Motor neuron (in vitro differentiated cells): ENCODE measurements at regions not wholly inside any gene's neighbourhood (a gene's known extent, or its start where the extent isn't known, plus 50 kb on each side); places are given as distances from the start of the nearest gene placed in this dataset.

Source experiments
- ATAC-seq, 8 experiments: fragments of 200-7000 bp; cut with Tn5 transposase; replicated peaks in 6 of 8; 2 replicates each; pipeline ENCODE4 v1.8.0; 2021; ENCODE audit warnings: mild to moderate bottlenecking in 8 of 8, moderate library complexity in 8 of 8
- H3K27ac ChIP-seq, 2 donors: fragments of 250-450 bp; sonication (Bioruptor Pico); 2 replicates each; pipeline ENCODE4 v1.9.0; 2021; ENCODE audit warnings: antibody characterized with exemption in 2 of 2, mild to moderate bottlenecking in 2 of 2, moderate library complexity in 1 of 2
- H3K4me1 ChIP-seq, 2 donors: fragments of 250-450 bp; sonication (Bioruptor Pico); replicated peaks in 1 of 2; 2 replicates each; pipeline ENCODE4 v1.6.1; 2021; ENCODE audit warnings: antibody characterized with exemption in 2 of 2, mild to moderate bottlenecking in 2 of 2, moderate library complexity in 1 of 2
- H3K4me3 ChIP-seq, 5 donors: fragments of 250-450 bp; sonication (Bioruptor Pico); 2 replicates each; pipeline ENCODE4 v1.9.0; 2021; ENCODE audit warnings: antibody characterized with exemption in 5 of 5, mild to moderate bottlenecking in 5 of 5, moderate library complexity in 4 of 5
- WGBS, 10 experiments: fragments of 450-650 bp; shearing (Covaris generic); methylation state at CpG; one replicate each; pipeline ENCODE4 v1.0.0; 2022; 5-methylcytosine and 5-hydroxymethylcytosine counted together
- in situ Hi-C, 9 experiments: fragments of 400-800 bp; cut with MboI; loops; one replicate each; pipeline ENCODE4 v1.15.0; 2021; ENCODE audit warnings: low sequenced_read_pairs in 9 of 9, low pct_unique_long_range_greater_than_20kb in 2 of 9; ENCODE audit not compliant: unreplicated experiment in 9 of 9

DNA sequence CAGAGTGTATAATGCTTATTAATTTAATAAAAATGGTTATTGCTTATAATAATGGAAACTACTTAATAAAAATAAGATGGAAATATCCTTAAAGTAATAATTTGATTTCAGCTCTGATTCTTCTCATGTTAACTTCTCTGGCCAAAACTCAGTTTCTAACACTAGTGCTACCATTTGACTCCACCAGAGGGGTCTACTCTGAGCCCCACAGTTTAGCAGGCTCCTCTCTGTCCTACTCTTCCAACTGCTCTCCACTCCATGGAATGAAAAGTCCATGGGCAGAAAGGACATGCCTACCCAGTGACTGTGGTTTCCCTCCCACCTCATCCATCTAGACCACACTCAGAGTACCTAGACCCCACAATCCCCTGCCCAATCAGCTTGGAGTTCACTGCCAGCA is 489.1 kb upstream of the CAMK1G start:
- Histone ChIP-seq H3K27ac (no peak overlapping the region), H3K4me3 (no peak overlapping the region), H3K4me1 (peaks cover 3 to 4% of the 10 kb centered on the region in 2 donors)
- ATAC-seq, result no peak
- in situ Hi-C loops, result no loop called here

DNA sequence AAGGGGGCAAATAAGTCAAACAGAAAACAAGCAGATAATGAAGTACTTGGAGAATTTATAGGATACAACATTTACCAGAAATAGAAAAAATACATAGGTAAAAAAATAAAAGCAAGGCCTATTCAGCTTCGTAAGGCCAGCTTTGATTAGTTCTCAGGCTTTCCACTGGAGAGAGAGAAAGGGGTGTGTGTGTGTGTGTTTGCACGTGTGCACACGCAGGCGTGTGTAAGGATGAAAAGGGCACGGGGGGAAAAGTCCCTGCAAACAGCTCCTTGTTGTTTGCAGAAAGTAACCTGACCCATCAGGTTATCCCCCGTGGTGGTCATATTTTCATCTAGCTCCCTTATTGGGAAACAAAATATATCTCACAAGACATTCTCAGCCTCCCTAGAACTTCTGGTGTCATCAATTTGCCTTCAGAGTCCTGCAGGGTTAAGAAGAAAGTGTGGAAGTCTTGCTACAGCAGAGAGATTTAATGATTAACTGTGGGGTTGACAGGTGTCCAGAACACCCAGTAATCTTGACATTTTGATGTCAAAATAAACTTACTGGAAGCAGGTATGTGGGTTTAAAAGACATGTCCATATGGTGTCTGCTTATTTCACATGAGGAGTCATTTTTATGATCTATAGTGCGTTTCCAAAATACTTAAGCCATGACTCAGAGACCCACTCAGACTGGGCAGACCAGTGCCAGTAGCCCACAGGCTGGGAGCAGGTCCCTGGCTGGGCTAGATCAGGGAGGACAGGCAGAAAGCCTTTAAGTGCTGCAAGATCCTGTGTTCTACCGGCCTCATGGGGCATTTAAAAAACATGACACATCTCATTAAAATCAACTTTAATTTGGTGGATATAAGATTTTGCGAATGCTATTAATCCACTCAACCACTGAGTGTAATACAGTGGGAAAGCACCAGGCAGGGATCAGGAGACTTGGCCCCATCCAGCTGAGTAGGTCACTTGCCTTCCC is 487.6 kb upstream of the CAMK1G start:
- Histone ChIP-seq H3K27ac (no peak overlapping the region), H3K4me1 (peaks cover 3 to 4% of the 10 kb centered on the region in 2 donors), H3K4me3 (no peak overlapping the region)
- WGBS, 10 experiments, result 22 to 92% (median 76%) methylated on average over 3 to 9 of the region's 9 CpGs
- in situ Hi-C loops, result no loop called here
- ATAC-seq, result peak in 1 of 8 experiments; percentile 30

DNA sequence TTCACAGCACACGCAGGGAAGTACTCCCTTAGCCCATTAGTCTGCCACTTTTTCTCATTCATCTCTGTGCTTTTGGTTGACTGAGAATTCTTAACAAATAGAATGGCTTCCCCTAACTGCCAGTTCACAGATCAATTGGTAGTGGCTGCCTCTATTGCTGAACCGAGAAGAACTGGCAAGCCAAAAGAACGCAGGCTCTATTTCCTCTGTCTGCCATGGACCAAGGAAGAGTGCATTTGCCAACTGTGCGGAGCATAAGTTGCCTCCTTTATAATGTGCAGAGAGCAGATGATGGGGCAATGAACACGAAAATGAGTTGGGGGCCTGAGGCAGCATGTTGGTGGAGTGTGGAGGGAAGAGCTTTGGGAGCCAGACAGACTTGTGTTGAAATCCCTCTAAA is 483.1 kb upstream of the CAMK1G start:
- no peak for ATAC-seq
- Histone ChIP-seq H3K4me3 (no peak overlapping the region), H3K27ac (no peak overlapping the region), H3K4me1 (peaks cover 9 to 32% of the 10 kb centered on the region in 2 donors)
- in situ Hi-C loops, result no loop called here
- WGBS, 10 experiments, result 60 to 96% (median 83%) methylated on average over 1 to 5 of the region's 5 CpGs; no CpG with 5 or more reads in 2 of the 10 experiments

DNA sequence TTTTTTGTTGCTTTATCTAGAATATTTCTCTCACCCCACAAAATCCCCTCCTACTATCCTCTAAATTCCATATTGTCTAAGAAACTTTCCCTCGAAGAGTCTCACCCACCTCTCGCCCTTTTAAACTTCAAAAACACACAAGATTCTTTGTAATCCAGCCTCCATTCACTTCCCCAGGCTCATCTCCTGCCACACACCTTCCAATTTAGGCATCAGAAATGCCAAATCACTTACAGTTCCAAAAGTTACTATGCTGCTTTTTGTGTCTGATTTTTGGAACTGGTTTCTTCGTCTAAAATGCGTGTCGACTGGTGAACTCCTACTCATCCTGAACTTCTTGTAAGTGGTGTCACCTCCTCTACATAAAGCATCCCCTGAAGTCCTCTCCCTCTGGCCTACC is 482.4 kb upstream of the CAMK1G start:
- Histone ChIP-seq H3K4me3 (no peak overlapping the region), H3K27ac (no peak overlapping the region), H3K4me1 (peaks cover 15 to 39% of the 10 kb centered on the region in 2 donors)
- ATAC-seq, result no peak
- 13 to 96% (median 89%) methylated on average over 1 to 5 of the region's 5 CpGs; no CpG with 5 or more reads in 2 of the 10 experiments for WGBS, 10 experiments
- in situ Hi-C loops, result no loop called here

DNA sequence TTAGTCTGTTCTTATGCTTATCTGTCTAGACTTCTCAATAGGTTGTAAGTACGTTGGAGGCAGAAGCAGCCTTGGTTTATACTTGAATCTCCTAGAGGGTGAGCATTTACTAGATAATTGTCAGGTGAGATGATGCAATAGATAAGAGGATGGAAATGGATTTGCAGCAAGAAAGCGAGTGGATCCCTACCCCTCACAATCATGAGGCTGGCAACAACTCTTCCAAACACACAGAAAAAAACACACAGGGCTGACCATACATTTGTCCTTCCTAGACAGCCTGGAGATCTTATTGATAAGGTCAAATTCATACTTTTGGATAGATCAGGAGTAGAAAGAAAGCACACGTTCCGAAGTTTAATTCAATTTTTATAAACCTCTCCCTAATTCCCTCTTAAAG is 481.4 kb upstream of the CAMK1G start:
- ATAC-seq, result peak in 1 of 8 experiments; percentile 22
- Histone ChIP-seq H3K4me3 (no peak overlapping the region), H3K4me1 (peaks cover 21 to 48% of the 10 kb centered on the region in 2 donors), H3K27ac (no peak overlapping the region)
- in situ Hi-C loops, result no loop called here
- 13 to 97% (median 82%) methylated on average over 3 to 4 of the region's 4 CpGs; no CpG with 5 or more reads in 2 of the 10 experiments for WGBS, 10 experiments

DNA sequence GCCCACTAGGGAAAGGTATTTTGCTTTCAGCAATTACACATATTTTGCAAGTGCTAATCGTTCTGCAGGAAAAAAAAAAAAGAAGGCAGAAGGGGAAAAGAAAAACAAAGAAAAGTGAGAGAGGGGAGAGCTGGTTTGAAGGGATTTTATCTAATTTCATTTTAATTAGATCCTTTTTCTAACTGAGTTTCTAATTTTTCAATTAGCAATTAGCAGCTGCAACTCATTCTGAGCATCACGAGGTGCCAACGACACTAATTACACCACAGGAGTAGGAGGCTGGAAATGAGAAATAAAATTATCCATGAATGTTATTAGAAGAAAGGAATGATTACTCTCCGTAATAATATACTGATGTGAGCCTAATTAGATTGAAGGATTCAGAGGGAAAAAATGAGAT is 481.0 kb upstream of the CAMK1G start:
- no peak overlapping the region for H3K27ac ChIP-seq
- WGBS, 10 experiments, result 0 to 89% (median 65%) methylated on average over 3 to 4 of the region's 4 CpGs
- no peak for ATAC-seq
- in situ Hi-C loops, result no loop called here
- no peak overlapping the region for H3K4me3 ChIP-seq
- H3K4me1 ChIP-seq, result peaks cover 21 to 46% of the 10 kb centered on the region in 2 donors

DNA sequence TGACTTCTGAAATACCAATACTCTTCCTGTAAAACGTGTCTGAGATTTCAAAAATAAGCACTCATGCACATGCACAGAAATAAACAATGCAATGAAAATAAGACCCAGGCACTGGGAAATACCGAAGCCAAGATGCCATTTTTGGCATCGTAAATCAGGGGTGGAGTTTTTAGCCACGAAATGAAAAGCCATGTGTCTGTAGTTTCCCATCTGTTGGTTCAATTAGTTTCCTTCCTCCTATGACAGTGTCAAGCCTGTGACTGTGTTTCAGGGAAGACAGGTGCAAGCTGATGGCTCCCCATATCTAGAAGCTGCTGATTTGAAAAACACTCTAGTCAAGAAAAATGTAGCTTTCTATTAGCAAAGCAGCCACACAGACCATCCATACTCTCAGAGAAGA is 480.4 kb upstream of the CAMK1G start:
- ATAC-seq, result peak in 1 of 8 experiments; percentile 5
- no peak overlapping the region for H3K27ac ChIP-seq
- peaks cover 21 to 44% of the 10 kb centered on the region in 2 donors for H3K4me1 ChIP-seq
- 0 to 64% (median 46%) methylated on average over 1 to 4 of the region's 4 CpGs; no CpG with 5 or more reads in 2 of the 10 experiments for WGBS, 10 experiments
- in situ Hi-C loops, result no loop called here
- H3K4me3 ChIP-seq, result no peak overlapping the region

DNA sequence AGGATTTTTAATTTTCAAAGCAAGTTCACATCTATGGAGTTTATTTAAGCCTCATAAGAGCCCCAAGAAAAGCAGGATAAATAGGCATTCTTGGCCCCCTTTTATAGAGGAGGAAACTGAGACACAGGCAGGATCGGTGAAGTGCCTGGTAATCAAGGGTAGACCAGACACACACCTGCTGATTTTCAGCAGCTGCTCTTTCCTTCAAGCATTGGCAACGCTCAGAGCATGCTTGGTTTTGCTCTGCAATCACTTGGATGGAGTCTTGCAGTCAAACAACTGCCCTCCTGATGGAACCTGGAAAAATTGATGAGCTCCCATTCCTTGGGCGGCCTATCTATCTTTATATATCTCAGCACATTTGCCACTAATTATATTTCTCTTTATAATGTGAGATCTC is 478.9 kb upstream of the CAMK1G start:
- no peak for ATAC-seq
- no peak overlapping the region for H3K4me3 ChIP-seq

DNA sequence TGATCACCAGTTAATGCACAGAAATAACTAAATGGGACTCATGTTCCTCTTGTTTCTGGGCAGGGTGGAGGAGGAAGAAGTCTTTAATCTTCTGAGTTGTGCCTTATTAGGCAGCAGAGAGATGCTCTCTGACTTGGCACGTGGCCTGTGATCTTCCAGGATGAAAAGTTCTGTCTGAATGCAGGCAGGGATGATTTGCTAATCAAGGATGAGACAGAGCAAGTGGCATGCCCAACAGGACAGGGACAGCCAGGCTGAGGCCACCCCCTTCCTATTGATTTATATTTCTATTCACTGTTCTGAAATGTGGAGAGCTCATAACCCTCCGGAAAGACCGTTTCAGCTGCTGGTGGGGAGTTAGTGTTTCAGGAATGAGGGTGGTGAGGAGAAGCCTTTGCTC is 477.8 kb upstream of the CAMK1G start:
- no peak overlapping the region for H3K4me3 ChIP-seq
- in situ Hi-C loops, result no loop called here
- 14 to 82% (median 58%) methylated on average over 2 of the region's 3 CpGs; no CpG with 5 or more reads in 6 of the 10 experiments for WGBS, 10 experiments
- ATAC-seq, result peak; percentile 42 to 82 (median 72)
- peaks cover 21 to 44% of the 10 kb centered on the region in 2 donors for H3K4me1 ChIP-seq
- H3K27ac ChIP-seq, result no peak overlapping the region

More for the DNA sequence above, 478.9 kb upstream of the CAMK1G start:
- WGBS, 10 experiments, result 67 to 100% (median 78%) methylated on average over 1 to 3 of the region's 3 CpGs; no CpG with 5 or more reads in 3 of the 10 experiments
- in situ Hi-C loops, result no loop called here
- peaks cover 21 to 44% of the 10 kb centered on the region in 2 donors for H3K4me1 ChIP-seq
- no peak overlapping the region for H3K27ac ChIP-seq

DNA sequence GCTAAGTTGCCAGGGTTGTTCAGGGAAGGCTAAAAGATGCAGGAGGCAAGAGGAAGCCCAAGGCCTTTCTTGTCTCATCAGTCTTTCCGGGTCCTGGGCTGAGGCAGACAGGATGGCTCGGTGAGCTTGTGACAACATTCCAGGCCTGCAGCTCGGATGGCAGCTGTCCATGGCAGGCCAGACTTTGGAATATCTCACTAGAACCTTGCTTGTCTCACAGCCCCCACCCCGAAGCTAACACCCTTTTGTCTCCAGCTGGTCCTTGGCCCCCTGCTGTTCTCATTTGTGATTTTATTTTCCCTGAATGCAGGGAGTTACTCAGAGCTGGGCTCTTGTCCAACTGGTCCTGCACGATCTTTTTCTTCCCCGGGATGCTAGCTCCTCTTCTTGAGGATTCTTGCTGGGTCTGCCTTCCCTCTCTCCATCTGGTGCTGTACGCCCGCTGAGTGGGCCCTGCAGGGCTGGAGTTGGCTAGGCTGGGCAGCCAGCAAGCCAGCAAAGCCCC is 477.2 kb upstream of the CAMK1G start:
- Histone ChIP-seq H3K4me3 (no peak overlapping the region), H3K27ac (no peak overlapping the region), H3K4me1 (peaks cover 21 to 44% of the 10 kb centered on the region in 2 donors)
- in situ Hi-C loops, result no loop called here
- ATAC-seq, result peak in 7 of 8 experiments; percentile 54 to 76 (median 68)
- WGBS, 10 experiments, result 0 to 50% (median 40%) methylated on average over 2 to 8 of the region's 8 CpGs; no CpG with 5 or more reads in 5 of the 10 experiments

DNA sequence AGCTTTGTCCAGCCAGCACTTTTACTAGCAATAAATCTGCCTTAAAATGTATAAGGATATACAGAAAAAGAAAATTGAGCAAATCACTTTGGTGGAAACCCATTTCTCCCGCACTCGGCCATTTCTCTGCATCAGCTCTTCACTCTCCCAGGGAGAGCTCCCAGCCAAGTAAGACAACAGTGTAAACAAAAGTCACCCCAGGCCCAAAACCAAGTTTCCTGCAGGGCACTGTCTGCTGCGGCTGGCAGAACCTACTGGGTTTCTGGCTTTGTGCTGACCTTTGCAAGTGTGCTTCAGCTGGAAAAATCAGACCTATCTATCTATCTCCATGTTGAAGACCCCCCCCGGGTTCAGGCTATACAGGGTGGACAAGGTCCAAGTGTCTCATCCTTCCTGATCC is 476.7 kb upstream of the CAMK1G start:
- in situ Hi-C loops, result no loop called here

DNA sequence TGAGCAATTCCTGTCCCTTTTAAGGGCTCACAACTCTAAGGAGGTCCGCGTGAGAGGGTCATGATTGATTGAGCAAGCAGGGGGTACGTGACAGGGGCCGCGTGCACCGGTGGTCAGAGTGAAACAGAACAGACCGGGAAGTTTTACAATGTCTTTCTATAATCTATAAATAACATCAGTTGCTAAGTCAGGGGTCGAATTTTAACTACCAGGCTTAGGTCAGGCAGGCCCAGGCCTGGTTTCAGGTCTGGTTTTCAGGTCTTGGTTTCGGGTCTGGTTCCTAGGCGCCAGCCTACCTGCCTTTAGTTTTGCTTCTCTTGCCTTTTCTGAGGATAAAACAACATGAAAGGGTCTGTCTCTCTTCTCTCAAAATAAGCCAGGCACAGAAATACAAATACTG is 476.0 kb upstream of the CAMK1G start:
- peaks cover 18 to 38% of the 10 kb centered on the region in 2 donors for H3K4me1 ChIP-seq
- no peak for ATAC-seq
- in situ Hi-C loops, result no loop called here
- H3K4me3 ChIP-seq, result no peak overlapping the region
- H3K27ac ChIP-seq, result no peak overlapping the region
- 70 to 91% (median 87%) methylated on average over 2 to 10 of the region's 10 CpGs; no CpG with 5 or more reads in 4 of the 10 experiments for WGBS, 10 experiments

More for the DNA sequence above, 476.7 kb upstream of the CAMK1G start:
- whole genome bisulfite sequencing, 10 experiments, result 0 to 100% (median 86%) methylated on average over 1 to 4 of the region's 4 CpGs; no CpG with 5 or more reads in 2 of the 10 experiments
- H3K27ac ChIP-seq, result no peak overlapping the region
- ATAC-seq, result no peak
- H3K4me3 ChIP-seq, result no peak overlapping the region
- H3K4me1 ChIP-seq, result peaks cover 21 to 43% of the 10 kb centered on the region in 2 donors

DNA sequence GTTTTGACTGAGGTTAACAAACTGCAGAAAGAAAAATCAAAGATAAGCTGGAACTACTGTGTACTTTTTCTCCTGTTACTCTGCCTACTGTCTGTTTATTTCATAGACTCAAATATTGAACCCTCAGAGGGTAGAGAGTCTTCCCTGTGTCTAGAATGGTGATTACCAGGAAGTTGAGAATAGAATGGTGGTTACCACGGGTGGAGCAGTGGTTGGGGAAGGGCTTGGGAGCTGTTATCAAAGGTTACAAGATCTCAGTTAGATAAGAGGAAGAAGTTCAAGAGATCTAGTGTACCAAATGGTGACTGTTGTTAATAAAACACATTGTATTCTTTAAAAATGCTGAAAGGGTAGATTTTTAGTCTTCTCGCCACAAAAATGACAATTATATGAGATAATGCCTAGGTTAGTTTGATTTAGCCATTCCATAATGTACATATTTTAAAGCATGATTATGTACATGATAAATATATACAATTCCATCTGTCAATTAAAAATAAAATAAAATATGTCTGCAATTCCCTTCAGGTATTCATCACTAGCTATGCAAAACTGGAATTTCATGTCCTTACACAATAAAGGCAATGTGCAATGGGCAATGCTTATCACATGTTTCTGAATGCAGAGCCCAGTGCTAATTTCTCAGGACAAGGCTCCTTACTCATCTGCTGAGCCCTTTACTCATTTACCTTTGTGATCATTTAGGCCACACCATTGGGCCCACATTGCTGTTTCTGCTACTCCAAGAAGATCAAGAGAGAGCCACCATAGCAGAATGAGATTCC is 474.3 kb upstream of the CAMK1G start:
- 29 to 100% (median 79%) methylated on average over 1 to 2 of the region's 2 CpGs for WGBS, 10 experiments
- no peak overlapping the region for H3K27ac ChIP-seq
- H3K4me1 ChIP-seq, result peaks cover 13 to 40% of the 10 kb centered on the region in 2 donors
- no peak for ATAC-seq
- in situ Hi-C loops, result no loop called here
- H3K4me3 ChIP-seq, result no peak overlapping the region
